Neural cell (in vitro differentiated cells): ENCODE measurements at regions not wholly inside any gene's neighbourhood (a gene's known extent, or its start where the extent isn't known, plus 50 kb on each side); places are given as distances from the start of the nearest gene placed in this dataset.

Source experiments
- H2AFZ ChIP-seq: fragments of 200-600, 300-800 bp; sonication (generic), shearing (Covaris generic); 2 replicates; pipeline ENCODE4 v1.6.0; 2014; ENCODE audit warnings: low read depth, mild to moderate bottlenecking, antibody characterized with exemption, low read length, moderate library complexity
- H3F3A ChIP-seq: fragments of 200-600 bp; shearing (Covaris generic); 2 replicates; pipeline ENCODE4 v1.6.1; 2016; ENCODE audit warnings: mild to moderate bottlenecking, moderate library complexity, mixed read lengths, antibody characterized with exemption, low read length; ENCODE audit not compliant: insufficient read depth, poor library complexity, severe bottlenecking
- H3K27ac ChIP-seq: fragments of 200-600, 300-800 bp; sonication (generic), shearing (Covaris generic); 2 replicates; pipeline ENCODE4 v1.5.1; 2014; ENCODE audit warnings: mild to moderate bottlenecking, low read length, moderate library complexity
- H3K27me3 ChIP-seq: fragments of 300-800, 200-600 bp; sonication (generic), shearing (Covaris generic); 2 replicates; pipeline ENCODE4 v1.6.0; 2014; ENCODE audit warnings: mild to moderate bottlenecking, low read depth, low read length, moderate library complexity; ENCODE audit not compliant: insufficient read depth
- H3K36me3 ChIP-seq: fragments of 300-800, 200-600 bp; sonication (generic), shearing (Covaris generic); 2 replicates; pipeline ENCODE4 v1.5.1; 2014; ENCODE audit warnings: mild to moderate bottlenecking, antibody characterized with exemption, low read length, moderate library complexity; ENCODE audit not compliant: insufficient read depth
- H3K4me2 ChIP-seq: fragments of 300-800, 200-600 bp; sonication (generic), shearing (Covaris generic); 2 replicates; pipeline ENCODE4 v1.6.0; 2014; ENCODE audit warnings: mild to moderate bottlenecking, low read length
- H3K4me3 ChIP-seq: fragments of 300-800, 200-600 bp; sonication (generic), shearing (Covaris generic); 2 replicates; pipeline ENCODE4 v1.5.1; 2014; ENCODE audit warnings: mild to moderate bottlenecking, low read length, moderate library complexity
- H3K79me2 ChIP-seq: fragments of 200-600 bp; shearing (Covaris generic); replicated peaks from 2 replicates; pipeline ENCODE4 v1.6.0; 2014; ENCODE audit warnings: mild to moderate bottlenecking, low read length, moderate library complexity; ENCODE audit not compliant: insufficient read depth
- H3K9ac ChIP-seq: fragments of 300-800, 200-600 bp; sonication (generic), shearing (Covaris generic); 2 replicates; pipeline ENCODE4 v1.6.1; 2016; ENCODE audit warnings: mild to moderate bottlenecking, low read length, mixed read lengths
- H3K9me2 ChIP-seq: fragments of 200-600 bp; shearing (Covaris generic); 2 replicates; pipeline ENCODE4 v1.6.1; 2016; ENCODE audit warnings: mild to moderate bottlenecking, low read length, mixed read lengths; ENCODE audit not compliant: insufficient read depth
- H3K9me3 ChIP-seq: fragments of 200-600, 300-800 bp; sonication (generic), shearing (Covaris generic); 2 replicates; pipeline ENCODE4 v1.6.1; 2016; ENCODE audit warnings: mild to moderate bottlenecking, mixed run types, low read length, moderate library complexity, mixed read lengths
- H4K20me1 ChIP-seq: fragments of 200-600 bp; shearing (Covaris generic); 2 replicates; pipeline ENCODE4 v1.6.1; 2016; ENCODE audit warnings: mild to moderate bottlenecking, mixed run types; ENCODE audit not compliant: insufficient read depth
- EZH2 ChIP-seq: fragments of 200-600, 300-800 bp; shearing (Covaris generic), sonication (generic); IDR thresholded peaks from 2 replicates; pipeline ENCODE4 v1.6.1; 2014; ENCODE audit warnings: antibody characterized with exemption, low read length, borderline replicate concordance, mild to moderate bottlenecking; ENCODE audit not compliant: insufficient read depth, poor library complexity, severe bottlenecking
- MXI1 ChIP-seq: fragments of 450-650 bp; conservative IDR thresholded peaks from 2 replicates; pipeline ENCODE4 v1.6.1; 2014; ENCODE audit warnings: antibody characterized with exemption, mild to moderate bottlenecking; ENCODE audit not compliant: poor library complexity, severe bottlenecking
- POLR2AphosphoS5 ChIP-seq: IDR thresholded peaks from 2 replicates; pipeline ENCODE4 v1.6.1; 2012
- TAF1 ChIP-seq: IDR thresholded peaks from 2 replicates; pipeline ENCODE4 v1.6.1; 2012; ENCODE audit warnings: low read depth
- TF ChIP-seq, protein P1 (sequence below): IDR thresholded peaks from 2 replicates; pipeline ENCODE4 v1.6.1; 2012; ENCODE audit warnings: borderline replicate concordance
- TF ChIP-seq, protein P2 (sequence below): fragments of 450-650 bp; IDR thresholded peaks from 2 replicates; pipeline ENCODE4 v1.5.1; 2014; ENCODE audit warnings: antibody characterized with exemption, mild to moderate bottlenecking, moderate library complexity; ENCODE audit not compliant: poor library complexity, severe bottlenecking

DNA sequence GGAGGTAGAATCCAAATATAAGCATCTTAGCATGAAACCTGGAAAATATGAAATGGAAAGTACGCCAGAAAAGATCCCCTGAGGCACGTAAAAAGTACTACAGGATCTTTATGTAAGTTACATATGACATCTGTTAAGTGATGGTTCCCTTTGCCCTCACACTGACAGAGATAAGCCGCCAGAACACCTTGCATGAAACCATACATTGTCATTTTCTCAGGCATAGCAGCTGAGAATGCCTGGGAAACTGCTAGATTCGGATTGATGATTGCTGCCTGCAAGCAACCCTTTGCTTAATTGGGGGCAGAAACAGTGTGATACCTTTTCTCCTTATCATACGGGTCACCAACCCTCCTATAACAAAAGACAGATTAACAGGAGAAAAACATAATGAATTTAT, 826.6 kb upstream of the LRRN3 start:
- Histone ChIP-seq H3K4me2 (no peak overlapping the region), H3K9me3 (no peaks in the 10 kb centered on the region), H3K27me3 (no peaks in the 10 kb centered on the region), H4K20me1 (no peaks in the 10 kb centered on the region), H3K9me2 (no peaks in the 10 kb centered on the region), H3K4me3 (no peak overlapping the region), H3K79me2 (no peaks in the 10 kb centered on the region), H3K27ac (peak overlapping the region; percentile 18), H2AFZ (no peak overlapping the region), H3K36me3 (no peaks in the 10 kb centered on the region), H3F3A (no peaks in the 10 kb centered on the region), H3K9ac (no peak overlapping the region)
- TF ChIP-seq, protein P1, sequence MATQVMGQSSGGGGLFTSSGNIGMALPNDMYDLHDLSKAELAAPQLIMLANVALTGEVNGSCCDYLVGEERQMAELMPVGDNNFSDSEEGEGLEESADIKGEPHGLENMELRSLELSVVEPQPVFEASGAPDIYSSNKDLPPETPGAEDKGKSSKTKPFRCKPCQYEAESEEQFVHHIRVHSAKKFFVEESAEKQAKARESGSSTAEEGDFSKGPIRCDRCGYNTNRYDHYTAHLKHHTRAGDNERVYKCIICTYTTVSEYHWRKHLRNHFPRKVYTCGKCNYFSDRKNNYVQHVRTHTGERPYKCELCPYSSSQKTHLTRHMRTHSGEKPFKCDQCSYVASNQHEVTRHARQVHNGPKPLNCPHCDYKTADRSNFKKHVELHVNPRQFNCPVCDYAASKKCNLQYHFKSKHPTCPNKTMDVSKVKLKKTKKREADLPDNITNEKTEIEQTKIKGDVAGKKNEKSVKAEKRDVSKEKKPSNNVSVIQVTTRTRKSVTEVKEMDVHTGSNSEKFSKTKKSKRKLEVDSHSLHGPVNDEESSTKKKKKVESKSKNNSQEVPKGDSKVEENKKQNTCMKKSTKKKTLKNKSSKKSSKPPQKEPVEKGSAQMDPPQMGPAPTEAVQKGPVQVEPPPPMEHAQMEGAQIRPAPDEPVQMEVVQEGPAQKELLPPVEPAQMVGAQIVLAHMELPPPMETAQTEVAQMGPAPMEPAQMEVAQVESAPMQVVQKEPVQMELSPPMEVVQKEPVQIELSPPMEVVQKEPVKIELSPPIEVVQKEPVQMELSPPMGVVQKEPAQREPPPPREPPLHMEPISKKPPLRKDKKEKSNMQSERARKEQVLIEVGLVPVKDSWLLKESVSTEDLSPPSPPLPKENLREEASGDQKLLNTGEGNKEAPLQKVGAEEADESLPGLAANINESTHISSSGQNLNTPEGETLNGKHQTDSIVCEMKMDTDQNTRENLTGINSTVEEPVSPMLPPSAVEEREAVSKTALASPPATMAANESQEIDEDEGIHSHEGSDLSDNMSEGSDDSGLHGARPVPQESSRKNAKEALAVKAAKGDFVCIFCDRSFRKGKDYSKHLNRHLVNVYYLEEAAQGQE, result no peak
- TF ChIP-seq POLR2AphosphoS5, result peak; percentile 35
- TF ChIP-seq TAF1, result no peak
- no peak for TF ChIP-seq MXI1

DNA sequence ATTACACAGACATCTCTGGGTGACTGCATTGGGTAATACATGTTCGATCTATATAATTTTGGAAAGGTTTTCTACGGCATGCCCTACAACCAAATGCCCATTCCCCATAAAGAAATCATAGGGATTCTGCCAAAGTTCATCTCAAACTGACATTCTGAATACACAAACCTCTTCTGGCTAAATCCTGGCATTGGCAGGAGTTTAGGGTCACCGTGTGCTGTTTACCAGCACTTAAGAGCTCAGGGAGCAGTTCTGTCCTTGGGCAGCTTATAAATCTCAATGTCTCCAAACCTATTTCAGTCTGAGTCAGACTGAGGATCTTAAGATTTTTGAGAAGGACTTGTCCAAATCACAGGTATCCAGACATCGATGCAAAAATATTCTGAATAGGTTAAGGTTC, 809.6 kb upstream of the LRRN3 start:
- no peaks in the 10 kb centered on the region for H3K27me3 ChIP-seq
- H3K79me2 ChIP-seq, result no peaks in the 10 kb centered on the region
- no peaks in the 10 kb centered on the region for H4K20me1 ChIP-seq
- H3K4me2 ChIP-seq, result no peak overlapping the region
- no peak overlapping the region for H3K27ac ChIP-seq
- H3K4me3 ChIP-seq, result no peak overlapping the region
- H2AFZ ChIP-seq, result no peak overlapping the region
- no peak for TF ChIP-seq TAF1
- no peak for TF ChIP-seq EZH2
- TF ChIP-seq, protein P1, result no peak
- H3F3A ChIP-seq, result no peaks in the 10 kb centered on the region
- no peaks in the 10 kb centered on the region for H3K36me3 ChIP-seq
- H3K9ac ChIP-seq, result no peak overlapping the region
- H3K9me3 ChIP-seq, result no peaks in the 10 kb centered on the region
- H3K9me2 ChIP-seq, result no peaks in the 10 kb centered on the region

DNA sequence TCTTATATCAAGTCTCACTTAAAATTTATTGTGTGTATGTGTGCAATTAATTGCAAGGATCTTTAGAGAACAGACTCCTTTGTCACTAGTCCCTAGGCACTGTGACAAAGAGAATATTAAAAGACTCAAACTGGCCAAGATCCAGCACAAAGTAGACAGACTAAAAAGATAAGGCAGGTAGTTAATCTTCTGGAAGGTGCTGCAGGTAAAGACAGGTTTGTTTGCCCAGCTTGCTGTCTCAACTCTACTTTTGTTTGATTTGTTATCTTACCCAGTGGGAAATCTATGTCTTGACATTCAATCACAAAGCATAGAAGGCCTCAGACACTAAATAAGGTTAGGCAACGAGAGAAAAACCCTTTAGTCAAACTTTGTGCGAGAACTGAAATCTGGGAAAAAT, 807.9 kb upstream of the LRRN3 start:
- TF ChIP-seq, protein P2, sequence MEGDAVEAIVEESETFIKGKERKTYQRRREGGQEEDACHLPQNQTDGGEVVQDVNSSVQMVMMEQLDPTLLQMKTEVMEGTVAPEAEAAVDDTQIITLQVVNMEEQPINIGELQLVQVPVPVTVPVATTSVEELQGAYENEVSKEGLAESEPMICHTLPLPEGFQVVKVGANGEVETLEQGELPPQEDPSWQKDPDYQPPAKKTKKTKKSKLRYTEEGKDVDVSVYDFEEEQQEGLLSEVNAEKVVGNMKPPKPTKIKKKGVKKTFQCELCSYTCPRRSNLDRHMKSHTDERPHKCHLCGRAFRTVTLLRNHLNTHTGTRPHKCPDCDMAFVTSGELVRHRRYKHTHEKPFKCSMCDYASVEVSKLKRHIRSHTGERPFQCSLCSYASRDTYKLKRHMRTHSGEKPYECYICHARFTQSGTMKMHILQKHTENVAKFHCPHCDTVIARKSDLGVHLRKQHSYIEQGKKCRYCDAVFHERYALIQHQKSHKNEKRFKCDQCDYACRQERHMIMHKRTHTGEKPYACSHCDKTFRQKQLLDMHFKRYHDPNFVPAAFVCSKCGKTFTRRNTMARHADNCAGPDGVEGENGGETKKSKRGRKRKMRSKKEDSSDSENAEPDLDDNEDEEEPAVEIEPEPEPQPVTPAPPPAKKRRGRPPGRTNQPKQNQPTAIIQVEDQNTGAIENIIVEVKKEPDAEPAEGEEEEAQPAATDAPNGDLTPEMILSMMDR, result no peak
- no peak for TF ChIP-seq POLR2AphosphoS5
- TF ChIP-seq, protein P1, result no peak
- Histone ChIP-seq H2AFZ (no peak overlapping the region), H3K4me2 (no peak overlapping the region), H3K9me3 (no peaks in the 10 kb centered on the region), H3K27me3 (no peaks in the 10 kb centered on the region), H3K9ac (no peak overlapping the region), H3F3A (no peaks in the 10 kb centered on the region), H3K79me2 (no peaks in the 10 kb centered on the region), H3K36me3 (no peaks in the 10 kb centered on the region), H3K4me3 (no peak overlapping the region), H3K27ac (no peak overlapping the region), H3K9me2 (no peaks in the 10 kb centered on the region), H4K20me1 (no peaks in the 10 kb centered on the region)
